PC-3 (cell line): ENCODE measurements at regions not wholly inside any gene's neighbourhood (a gene's known extent, or its start where the extent isn't known, plus 50 kb on each side); places are given as distances from the start of the nearest gene placed in this dataset.

Experiments used
- EZH2 ChIP-seq: fragments of 300-600 bp; sonication (generic); IDR thresholded peaks from one replicate; pipeline ENCODE4 v1.6.1; 2017; ENCODE audit warnings: antibody characterized with exemption, mild to moderate bottlenecking, low read length; ENCODE audit not compliant: unreplicated experiment
- EZH2phosphoT487 ChIP-seq: fragments of 300-600 bp; sonication (generic); IDR thresholded peaks from 2 replicates; pipeline ENCODE4 v1.6.1; 2018; ENCODE audit warnings: mild to moderate bottlenecking, antibody characterized with exemption, low read length, borderline replicate concordance
- TF ChIP-seq, protein P1 (sequence below): fragments of 300-600 bp; sonication (generic); conservative IDR thresholded peaks from 2 replicates; pipeline ENCODE4 v1.5.1; 2017; ENCODE audit warnings: antibody characterized with exemption, low read depth, mild to moderate bottlenecking, low read length

DNA sequence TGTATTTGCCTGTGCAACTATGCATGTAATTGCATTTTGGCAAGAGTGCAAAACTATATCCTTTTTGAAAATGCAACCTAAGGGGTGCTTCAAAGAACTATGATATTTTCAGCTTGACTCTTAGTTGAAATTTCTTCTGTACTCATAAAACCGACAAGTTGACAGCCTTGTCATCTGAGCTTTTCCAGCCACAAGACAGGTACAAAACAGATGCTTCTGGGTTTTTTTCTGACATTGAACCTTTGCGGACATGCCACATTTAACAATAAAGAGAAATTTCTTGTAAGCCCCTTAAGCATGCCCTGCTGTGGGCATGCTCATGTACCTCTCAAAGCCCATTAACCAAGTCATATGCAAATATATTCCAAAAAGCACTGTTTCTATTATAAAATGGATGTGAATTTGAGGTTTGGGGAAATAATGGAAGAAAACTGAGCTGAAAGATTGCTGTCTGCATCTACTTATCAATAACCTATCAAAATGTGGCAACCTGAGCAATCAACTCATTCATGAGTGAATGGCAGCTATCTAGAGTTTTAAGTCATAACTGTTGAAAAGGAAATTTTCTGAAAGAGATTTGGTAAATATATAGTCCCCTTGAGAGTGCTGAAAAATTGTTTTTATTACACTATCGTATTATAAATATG, 1117.0 kb upstream of the LRRTM3 start:
- TF ChIP-seq, protein P1, sequence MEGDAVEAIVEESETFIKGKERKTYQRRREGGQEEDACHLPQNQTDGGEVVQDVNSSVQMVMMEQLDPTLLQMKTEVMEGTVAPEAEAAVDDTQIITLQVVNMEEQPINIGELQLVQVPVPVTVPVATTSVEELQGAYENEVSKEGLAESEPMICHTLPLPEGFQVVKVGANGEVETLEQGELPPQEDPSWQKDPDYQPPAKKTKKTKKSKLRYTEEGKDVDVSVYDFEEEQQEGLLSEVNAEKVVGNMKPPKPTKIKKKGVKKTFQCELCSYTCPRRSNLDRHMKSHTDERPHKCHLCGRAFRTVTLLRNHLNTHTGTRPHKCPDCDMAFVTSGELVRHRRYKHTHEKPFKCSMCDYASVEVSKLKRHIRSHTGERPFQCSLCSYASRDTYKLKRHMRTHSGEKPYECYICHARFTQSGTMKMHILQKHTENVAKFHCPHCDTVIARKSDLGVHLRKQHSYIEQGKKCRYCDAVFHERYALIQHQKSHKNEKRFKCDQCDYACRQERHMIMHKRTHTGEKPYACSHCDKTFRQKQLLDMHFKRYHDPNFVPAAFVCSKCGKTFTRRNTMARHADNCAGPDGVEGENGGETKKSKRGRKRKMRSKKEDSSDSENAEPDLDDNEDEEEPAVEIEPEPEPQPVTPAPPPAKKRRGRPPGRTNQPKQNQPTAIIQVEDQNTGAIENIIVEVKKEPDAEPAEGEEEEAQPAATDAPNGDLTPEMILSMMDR: no peak
- TF ChIP-seq EZH2 (no peak), EZH2phosphoT487 (no peak)
